Parathyroid adenoma (tissue), 2 donors: ENCODE measurements at regions not wholly inside any gene's neighbourhood (a gene's known extent, or its start where the extent isn't known, plus 50 kb on each side); places are given as distances from the start of the nearest gene placed in this dataset.

Source experiments
- H2AFZ ChIP-seq: fragments of 300-600 bp; sonication (generic); one replicate; pipeline ENCODE4 v1.7.0; 2017; ENCODE audit warnings: antibody characterized with exemption, mild to moderate bottlenecking
- H3K27ac ChIP-seq: fragments of 300-600 bp; sonication (generic); one replicate; pipeline ENCODE4 v1.7.0; 2017
- H3K27me3 ChIP-seq: fragments of 300-600 bp; sonication (generic); one replicate; pipeline ENCODE4 v1.7.0; 2017; ENCODE audit warnings: low read length; ENCODE audit not compliant: control insufficient read depth, insufficient read depth
- H3K36me3 ChIP-seq: fragments of 300-600 bp; sonication (generic); one replicate; pipeline ENCODE4 v1.7.0; 2017; ENCODE audit warnings: low read length; ENCODE audit not compliant: control insufficient read depth, insufficient read depth
- H3K4me1 ChIP-seq: fragments of 300-600 bp; sonication (generic); one replicate; pipeline ENCODE4 v1.7.0; 2017; ENCODE audit warnings: control low read depth
- H3K4me2 ChIP-seq: fragments of 300-600 bp; sonication (generic); one replicate; pipeline ENCODE4 v1.7.0; 2017; ENCODE audit warnings: low read length
- H3K4me3 ChIP-seq: fragments of 300-600 bp; sonication (generic); one replicate; pipeline ENCODE4 v1.7.0; 2017; ENCODE audit warnings: low read depth, low read length
- H3K79me2 ChIP-seq: fragments of 300-600 bp; sonication (generic); one replicate; pipeline ENCODE4 v1.7.0; 2017; ENCODE audit warnings: control low read depth
- H3K9ac ChIP-seq: fragments of 300-600 bp; sonication (generic); one replicate; pipeline ENCODE4 v1.7.0; 2017; ENCODE audit warnings: mild to moderate bottlenecking
- H3K9me3 ChIP-seq: fragments of 300-600 bp; sonication (generic); one replicate; pipeline ENCODE4 v1.7.0; 2017; ENCODE audit warnings: low read length; ENCODE audit not compliant: control insufficient read depth
- TF ChIP-seq, protein P1 (sequence below): fragments of 300-600 bp; sonication (generic); IDR thresholded peaks from one replicate; pipeline ENCODE4 v1.7.0; 2017; ENCODE audit warnings: antibody characterized with exemption, mild to moderate bottlenecking
- donor health status: primary hyperparathyroidism.

DNA sequence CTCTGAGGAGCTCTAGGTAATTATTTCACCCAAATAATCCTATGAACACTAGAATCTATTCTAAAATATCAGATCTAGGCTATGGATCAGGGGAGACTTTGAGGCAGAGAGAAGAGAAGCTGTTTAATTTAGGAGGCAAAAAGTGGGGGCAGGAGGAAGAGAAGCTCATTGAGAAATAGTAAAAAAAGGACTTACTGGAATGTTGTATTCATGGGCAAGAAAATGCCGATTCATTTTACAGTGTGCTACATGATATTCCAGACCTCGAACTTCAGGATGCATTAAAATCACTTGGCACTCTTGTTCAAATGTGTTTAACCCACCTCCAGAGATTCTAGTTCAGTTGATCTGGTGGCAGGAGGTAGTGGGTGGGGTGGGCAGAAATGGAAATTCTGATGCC, 109.5 kb upstream of the ITGB1 start:
- Histone ChIP-seq H3K79me2 (no peaks in the 10 kb centered on the region), H3K9me3 (no peaks in the 10 kb centered on the region), H3K4me1 (no peaks in the 10 kb centered on the region), H3K27me3 (no peaks in the 10 kb centered on the region), H3K4me2 (no peak overlapping the region), H3K4me3 (no peak overlapping the region), H3K9ac (no peak overlapping the region), H3K36me3 (no peaks in the 10 kb centered on the region), H2AFZ (no peak overlapping the region), H3K27ac (no peak overlapping the region)
- TF ChIP-seq, protein P1, sequence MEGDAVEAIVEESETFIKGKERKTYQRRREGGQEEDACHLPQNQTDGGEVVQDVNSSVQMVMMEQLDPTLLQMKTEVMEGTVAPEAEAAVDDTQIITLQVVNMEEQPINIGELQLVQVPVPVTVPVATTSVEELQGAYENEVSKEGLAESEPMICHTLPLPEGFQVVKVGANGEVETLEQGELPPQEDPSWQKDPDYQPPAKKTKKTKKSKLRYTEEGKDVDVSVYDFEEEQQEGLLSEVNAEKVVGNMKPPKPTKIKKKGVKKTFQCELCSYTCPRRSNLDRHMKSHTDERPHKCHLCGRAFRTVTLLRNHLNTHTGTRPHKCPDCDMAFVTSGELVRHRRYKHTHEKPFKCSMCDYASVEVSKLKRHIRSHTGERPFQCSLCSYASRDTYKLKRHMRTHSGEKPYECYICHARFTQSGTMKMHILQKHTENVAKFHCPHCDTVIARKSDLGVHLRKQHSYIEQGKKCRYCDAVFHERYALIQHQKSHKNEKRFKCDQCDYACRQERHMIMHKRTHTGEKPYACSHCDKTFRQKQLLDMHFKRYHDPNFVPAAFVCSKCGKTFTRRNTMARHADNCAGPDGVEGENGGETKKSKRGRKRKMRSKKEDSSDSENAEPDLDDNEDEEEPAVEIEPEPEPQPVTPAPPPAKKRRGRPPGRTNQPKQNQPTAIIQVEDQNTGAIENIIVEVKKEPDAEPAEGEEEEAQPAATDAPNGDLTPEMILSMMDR, result no peak

DNA sequence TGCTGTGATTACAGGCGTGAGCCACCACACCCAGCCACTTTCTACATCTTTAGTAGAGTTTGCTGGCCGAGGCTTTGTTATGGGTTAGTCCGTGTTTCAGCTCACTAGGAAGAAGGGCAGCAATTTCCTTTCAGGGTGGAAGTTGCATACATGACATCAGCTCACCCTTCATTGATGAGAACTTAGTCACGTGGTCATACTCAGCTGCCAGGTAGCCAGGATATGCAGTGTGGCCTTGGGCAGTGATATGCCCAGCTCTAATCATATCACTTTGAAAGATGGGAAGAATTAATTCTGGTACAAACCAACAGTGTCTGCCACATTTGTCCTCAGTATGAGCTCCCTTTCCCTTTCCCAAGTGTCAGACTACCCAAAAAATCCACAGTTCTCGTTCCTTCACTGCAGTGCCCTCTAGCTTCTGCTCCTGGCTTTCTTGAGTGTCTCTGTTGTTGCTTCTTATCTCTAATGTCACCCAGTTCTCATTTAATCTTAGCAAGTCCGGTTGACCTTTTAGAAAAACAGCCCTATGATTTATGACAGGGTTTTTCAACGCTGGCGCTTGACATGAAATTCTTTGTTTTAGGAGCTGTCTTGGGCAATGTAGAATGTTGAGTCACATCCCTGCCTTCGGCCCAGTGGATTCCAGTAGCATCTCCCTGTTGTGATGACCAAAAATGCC, 108.7 kb upstream of the ITGB1 start:
- Histone ChIP-seq H3K27me3 (no peaks in the 10 kb centered on the region), H3K4me3 (no peak overlapping the region), H3K9ac (no peak overlapping the region), H2AFZ (no peak overlapping the region), H3K27ac (no peak overlapping the region), H3K4me2 (no peak overlapping the region), H3K9me3 (no peaks in the 10 kb centered on the region), H3K36me3 (no peaks in the 10 kb centered on the region), H3K79me2 (no peaks in the 10 kb centered on the region), H3K4me1 (no peaks in the 10 kb centered on the region)
- TF ChIP-seq, protein P1, result no peak

DNA sequence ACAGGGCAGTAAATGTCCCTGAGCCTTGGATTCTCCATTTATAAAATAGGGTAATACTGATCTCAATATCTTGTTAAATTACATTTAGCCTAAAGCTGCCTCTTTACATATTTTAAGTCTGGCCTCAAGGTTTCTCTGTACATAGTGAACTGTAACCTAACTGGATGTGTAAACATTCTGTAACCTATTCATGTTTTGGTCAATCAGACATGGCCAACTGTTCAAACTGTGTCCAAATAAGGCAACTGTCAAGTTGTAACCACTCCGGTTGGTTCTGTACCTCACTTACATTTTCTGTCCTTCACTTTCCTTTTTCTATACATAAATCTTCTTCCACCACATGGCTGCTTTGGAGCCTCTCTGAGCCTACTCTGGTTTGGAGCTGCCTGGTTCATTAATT, 107.1 kb upstream of the ITGB1 start:
- Histone ChIP-seq H3K9me3 (no peaks in the 10 kb centered on the region), H3K27ac (no peak overlapping the region), H3K36me3 (no peaks in the 10 kb centered on the region), H3K4me3 (no peak overlapping the region), H2AFZ (no peak overlapping the region), H3K4me1 (no peaks in the 10 kb centered on the region), H3K79me2 (no peaks in the 10 kb centered on the region), H3K4me2 (no peak overlapping the region), H3K9ac (no peak overlapping the region), H3K27me3 (no peaks in the 10 kb centered on the region)
- TF ChIP-seq, protein P1, result no peak

DNA sequence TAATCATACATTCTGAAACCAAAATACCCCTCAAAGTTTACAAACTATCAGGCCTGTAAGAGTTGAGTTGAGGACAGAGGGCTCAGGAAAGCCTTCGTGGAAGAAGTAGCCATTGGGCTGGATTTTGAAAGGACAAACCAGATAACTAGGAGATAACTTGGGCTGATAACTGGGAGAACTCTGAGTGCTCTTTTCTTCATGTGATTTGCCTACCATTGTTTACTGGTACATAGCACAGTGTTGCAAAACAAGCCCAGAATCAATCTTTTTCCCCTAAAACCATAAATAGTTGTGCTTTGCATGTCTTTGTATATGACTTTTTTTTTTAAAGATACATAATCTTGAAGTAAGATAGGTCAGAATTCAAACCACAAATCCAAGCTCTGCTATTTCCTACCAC, 106.7 kb upstream of the ITGB1 start:
- H3K79me2 ChIP-seq, result no peaks in the 10 kb centered on the region
- no peaks in the 10 kb centered on the region for H3K4me1 ChIP-seq
- no peak overlapping the region for H3K27ac ChIP-seq
- no peaks in the 10 kb centered on the region for H3K27me3 ChIP-seq
- H3K4me2 ChIP-seq, result no peak overlapping the region
- H3K4me3 ChIP-seq, result no peak overlapping the region
- no peak overlapping the region for H2AFZ ChIP-seq
- no peaks in the 10 kb centered on the region for H3K9me3 ChIP-seq
- H3K36me3 ChIP-seq, result no peaks in the 10 kb centered on the region
- TF ChIP-seq, protein P1, result no peak
- H3K9ac ChIP-seq, result no peak overlapping the region

DNA sequence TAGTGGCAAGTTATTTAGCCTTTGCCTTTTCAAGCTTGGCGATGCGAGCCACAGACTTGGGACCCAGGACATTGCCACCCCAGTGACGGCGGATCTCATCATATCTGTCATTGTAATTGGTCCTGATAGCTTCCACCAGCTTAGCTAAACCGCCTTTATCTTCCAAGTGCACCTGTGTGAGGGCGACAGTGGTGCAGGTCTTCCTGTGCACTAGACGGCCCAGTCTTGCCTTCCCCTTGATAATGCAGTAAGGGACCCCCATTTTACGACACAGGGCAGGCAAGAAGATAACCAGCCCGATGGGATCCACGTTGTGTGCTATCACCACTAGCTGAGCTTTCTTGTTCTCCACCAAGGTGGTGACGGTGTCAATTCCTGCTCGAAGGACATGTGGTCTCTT, 99.6 kb upstream of the ITGB1 start:
- Histone ChIP-seq H3K9me3 (no peaks in the 10 kb centered on the region), H3K9ac (no peak overlapping the region), H3K4me3 (no peak overlapping the region), H3K79me2 (no peaks in the 10 kb centered on the region), H2AFZ (no peak overlapping the region), H3K36me3 (no peaks in the 10 kb centered on the region), H3K4me2 (no peak overlapping the region), H3K4me1 (no peaks in the 10 kb centered on the region), H3K27ac (no peak overlapping the region), H3K27me3 (no peaks in the 10 kb centered on the region)
- TF ChIP-seq, protein P1, result no peak
